Astrocyte (in vitro differentiated cells and primary cell): ENCODE measurements at regions not wholly inside any gene's neighbourhood (a gene's known extent, or its start where the extent isn't known, plus 50 kb on each side); places are given as distances from the start of the nearest gene placed in this dataset.
"Not testable (repeated sequence)": the region's sequence is repeated elsewhere in the genome, so short reads cannot be mapped to it uniquely, and the experiment has no call there.

ENCODE experiments used
- DNase-seq: peaks from one replicate; pipeline ENCODE4 v3.0.0-alpha.2; 2010; ENCODE audit warnings: low read depth
- FAIRE-seq: peaks from 2 replicates; lab custom pipeline; 2011; peaks lifted over from hg19 to GRCh38; lab: Jason Lieb, UNC
- H2AFZ ChIP-seq: 2 replicates; pipeline ENCODE4 v1.6.0; 2012; ENCODE audit warnings: low read depth, low read length, inconsistent platforms
- H3K27ac ChIP-seq: 2 replicates; pipeline ENCODE4 v1.5.1; 2011; ENCODE audit warnings: low read depth, low read length, inconsistent platforms
- H3K27me3 ChIP-seq: 2 replicates; pipeline ENCODE4 v1.6.0; 2011; ENCODE audit warnings: low read length, inconsistent platforms; ENCODE audit not compliant: insufficient read depth
- H3K36me3 ChIP-seq: 2 replicates; pipeline ENCODE4 v1.5.1; 2011; ENCODE audit warnings: low read length, inconsistent platforms; ENCODE audit not compliant: insufficient read depth
- H3K4me1 ChIP-seq: 2 replicates; pipeline ENCODE4 v1.5.1; 2011; ENCODE audit warnings: low read length, inconsistent platforms; ENCODE audit not compliant: insufficient read depth
- H3K4me2 ChIP-seq: 2 replicates; pipeline ENCODE4 v1.6.0; 2012; ENCODE audit warnings: low read length, inconsistent platforms
- H3K4me3 ChIP-seq: 2 replicates; pipeline ENCODE4 v1.5.1; 2011; ENCODE audit warnings: low read depth, mild to moderate bottlenecking, low read length, inconsistent platforms; ENCODE audit not compliant: insufficient read depth
- H3K79me2 ChIP-seq: 2 replicates; pipeline ENCODE4 v1.6.0; 2012; ENCODE audit warnings: mild to moderate bottlenecking, low read length, inconsistent platforms; ENCODE audit not compliant: insufficient read depth
- H3K9ac ChIP-seq: 2 replicates; pipeline ENCODE4 v1.6.0; 2012; ENCODE audit warnings: mild to moderate bottlenecking, low read length, inconsistent platforms
- H3K9me3 ChIP-seq: 2 replicates; pipeline ENCODE4 v1.5.1; 2012; ENCODE audit warnings: low read depth, mild to moderate bottlenecking, low read length, inconsistent platforms; ENCODE audit not compliant: insufficient read depth
- H4K20me1 ChIP-seq: 2 replicates; pipeline ENCODE4 v1.6.0; 2012; ENCODE audit warnings: low read length, inconsistent platforms; ENCODE audit not compliant: insufficient read depth
- H3K27ac Mint-ChIP-seq: one replicate; pipeline ENCODE4 v1.8.0; 2021; ENCODE audit warnings: mild to moderate bottlenecking, mixed read lengths; ENCODE audit not compliant: unreplicated experiment
- H3K27me3 Mint-ChIP-seq: one replicate; pipeline ENCODE4 v1.8.0; 2021; ENCODE audit warnings: low read depth, mixed read lengths; ENCODE audit not compliant: unreplicated experiment
- H3K36me3 Mint-ChIP-seq: one replicate; pipeline ENCODE4 v1.8.0; 2021; ENCODE audit warnings: low read depth, mixed read lengths; ENCODE audit not compliant: unreplicated experiment
- H3K4me1 Mint-ChIP-seq: one replicate; pipeline ENCODE4 v1.8.0; 2021; ENCODE audit warnings: low read depth, mixed read lengths; ENCODE audit not compliant: unreplicated experiment
- H3K4me3 Mint-ChIP-seq: one replicate; pipeline ENCODE4 v1.8.0; 2021; ENCODE audit warnings: mild to moderate bottlenecking, moderate library complexity, mixed read lengths; ENCODE audit not compliant: unreplicated experiment
- H3K9me3 Mint-ChIP-seq: one replicate; pipeline ENCODE4 v1.8.0; 2021; ENCODE audit warnings: mild to moderate bottlenecking, mixed read lengths; ENCODE audit not compliant: unreplicated experiment
- EZH2 ChIP-seq: IDR thresholded peaks from 2 replicates; pipeline ENCODE4 v1.6.1; 2012; ENCODE audit warnings: mild to moderate bottlenecking, low read length, inconsistent platforms; ENCODE audit not compliant: insufficient read depth
- TF ChIP-seq, protein P1 (sequence below): IDR thresholded peaks from 2 replicates; pipeline ENCODE4 v1.5.1; 2011; ENCODE audit warnings: low read depth, mild to moderate bottlenecking, inconsistent platforms, low read length, moderate library complexity; ENCODE audit not compliant: insufficient read depth

DNA sequence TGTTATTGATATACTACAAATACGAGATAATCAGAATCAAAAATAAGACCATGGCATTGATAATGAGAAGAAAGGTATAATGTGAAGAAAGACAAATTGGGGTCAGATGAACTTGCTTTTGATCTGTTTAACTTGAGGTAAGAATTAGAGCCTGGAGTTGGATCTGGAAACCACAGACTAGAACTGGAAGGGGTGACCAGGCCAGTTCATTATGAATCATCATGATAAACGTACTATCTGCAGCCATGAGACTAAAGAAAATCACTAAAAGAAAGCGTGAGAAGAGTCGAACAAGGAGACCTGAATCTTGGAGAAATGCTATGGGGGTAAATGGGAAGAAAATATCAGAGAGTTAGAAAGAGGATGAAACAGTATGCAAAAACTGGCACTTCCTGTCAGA is 967.5 kb downstream of the NR2F1-AS1 start:
- no peak overlapping the region for H3K27ac Mint-ChIP-seq

DNA sequence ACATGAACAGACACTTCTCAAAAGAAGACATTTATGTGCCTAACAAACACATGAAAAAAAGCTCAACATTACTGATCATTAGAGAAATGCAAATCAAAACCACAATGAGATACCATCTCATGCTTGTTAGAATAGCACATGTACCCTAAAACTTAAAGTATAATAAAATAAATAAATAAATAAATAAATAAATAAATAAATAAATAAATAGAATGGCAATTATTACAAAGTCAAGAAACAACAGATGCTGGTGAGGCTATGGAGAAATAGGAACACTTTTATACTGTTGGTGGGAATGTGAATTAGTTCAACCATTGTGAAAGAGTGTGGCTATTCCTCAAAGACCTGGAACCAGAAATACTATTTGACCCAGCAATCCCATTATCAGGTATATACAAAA is 970.6 kb downstream of the NR2F1-AS1 start:
- not testable (repeated sequence) for H4K20me1 ChIP-seq, H3K79me2 ChIP-seq, H2AFZ ChIP-seq, FAIRE-seq, H3K9me3 ChIP-seq, H3K4me3 Mint-ChIP-seq, H3K4me2 ChIP-seq, H3K4me1 ChIP-seq, H3K36me3 Mint-ChIP-seq, H3K36me3 ChIP-seq, H3K27ac ChIP-seq, H3K4me3 ChIP-seq, H3K27me3 ChIP-seq, H3K9ac ChIP-seq, H3K4me1 Mint-ChIP-seq, DNase-seq, H3K27me3 Mint-ChIP-seq, H3K9me3 Mint-ChIP-seq, H3K27ac Mint-ChIP-seq

More for the DNA sequence above, 967.5 kb downstream of the NR2F1-AS1 start:
- Mint-ChIP-seq H3K4me3 (no peak overlapping the region), H3K36me3 (no peaks in the 10 kb centered on the region), H3K9me3 (no peaks in the 10 kb centered on the region), H3K4me1 (no peaks in the 10 kb centered on the region), H3K27me3 (no peaks in the 10 kb centered on the region)
- DNase-seq (peak; percentile 76), FAIRE-seq (no peak)
- Histone ChIP-seq H2AFZ (no peak overlapping the region), H3K9ac (no peak overlapping the region), H3K36me3 (no peaks in the 10 kb centered on the region), H3K27ac (no peak overlapping the region), H3K4me1 (no peaks in the 10 kb centered on the region), H3K27me3 (no peaks in the 10 kb centered on the region), H3K9me3 (no peaks in the 10 kb centered on the region), H4K20me1 (no peaks in the 10 kb centered on the region), H3K4me2 (peak overlapping the region; percentile 35), H3K4me3 (no peak overlapping the region), H3K79me2 (no peaks in the 10 kb centered on the region)
- no peak for TF ChIP-seq EZH2
- TF ChIP-seq, protein P1, sequence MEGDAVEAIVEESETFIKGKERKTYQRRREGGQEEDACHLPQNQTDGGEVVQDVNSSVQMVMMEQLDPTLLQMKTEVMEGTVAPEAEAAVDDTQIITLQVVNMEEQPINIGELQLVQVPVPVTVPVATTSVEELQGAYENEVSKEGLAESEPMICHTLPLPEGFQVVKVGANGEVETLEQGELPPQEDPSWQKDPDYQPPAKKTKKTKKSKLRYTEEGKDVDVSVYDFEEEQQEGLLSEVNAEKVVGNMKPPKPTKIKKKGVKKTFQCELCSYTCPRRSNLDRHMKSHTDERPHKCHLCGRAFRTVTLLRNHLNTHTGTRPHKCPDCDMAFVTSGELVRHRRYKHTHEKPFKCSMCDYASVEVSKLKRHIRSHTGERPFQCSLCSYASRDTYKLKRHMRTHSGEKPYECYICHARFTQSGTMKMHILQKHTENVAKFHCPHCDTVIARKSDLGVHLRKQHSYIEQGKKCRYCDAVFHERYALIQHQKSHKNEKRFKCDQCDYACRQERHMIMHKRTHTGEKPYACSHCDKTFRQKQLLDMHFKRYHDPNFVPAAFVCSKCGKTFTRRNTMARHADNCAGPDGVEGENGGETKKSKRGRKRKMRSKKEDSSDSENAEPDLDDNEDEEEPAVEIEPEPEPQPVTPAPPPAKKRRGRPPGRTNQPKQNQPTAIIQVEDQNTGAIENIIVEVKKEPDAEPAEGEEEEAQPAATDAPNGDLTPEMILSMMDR, result no peak

- DNase-seq, result no peak
- Histone ChIP-seq H2AFZ (no peak overlapping the region), H3K4me3 (no peak overlapping the region), H3K4me1 (no peaks in the 10 kb centered on the region), H3K9ac (no peak overlapping the region), H3K4me2 (no peak overlapping the region), H3K9me3 (no peaks in the 10 kb centered on the region), H3K79me2 (no peaks in the 10 kb centered on the region), H4K20me1 (no peaks in the 10 kb centered on the region), H3K27ac (no peak overlapping the region), H3K36me3 (no peaks in the 10 kb centered on the region), H3K27me3 (no peaks in the 10 kb centered on the region)
- no peak overlapping the region for H3K4me3 Mint-ChIP-seq
- H3K27ac Mint-ChIP-seq, result no peak overlapping the region
- no peaks in the 10 kb centered on the region for H3K36me3 Mint-ChIP-seq
- H3K27me3 Mint-ChIP-seq, result no peaks in the 10 kb centered on the region
- TF ChIP-seq, protein P1, result no peak
- no peak for TF ChIP-seq EZH2
- H3K4me1 Mint-ChIP-seq, result no peaks in the 10 kb centered on the region
- FAIRE-seq, result peak; percentile 52
- H3K9me3 Mint-ChIP-seq, result no peaks in the 10 kb centered on the region
These were observed 975.4 kb downstream of the NR2F1-AS1 start for GRCh38 chr5:92605591-92605990.
